Neural progenitor cell (in vitro differentiated cells): ENCODE measurements at regions not wholly inside any gene's neighbourhood (a gene's known extent, or its start where the extent isn't known, plus 50 kb on each side); places are given as distances from the start of the nearest gene placed in this dataset.

Experiments
- EZH2 ChIP-seq: fragments of 200-600 bp; sonication (generic); IDR thresholded peaks from 2 replicates; pipeline ENCODE4 v1.6.1; 2017; ENCODE audit warnings: antibody characterized with exemption, mild to moderate bottlenecking, moderate library complexity
- EZH2phosphoT487 ChIP-seq: fragments of 200-600 bp; sonication (generic); IDR thresholded peaks from 2 replicates; pipeline ENCODE4 v1.6.1; 2017; ENCODE audit warnings: antibody characterized with exemption

GRCh38 chr4:74544655-74545361, 99.9 kb downstream of the AREG start:
- no peak for TF ChIP-seq EZH2
- TF ChIP-seq EZH2phosphoT487, result no peak
